Panc1 (cell line): ENCODE measurements at regions not wholly inside any gene's neighbourhood (a gene's known extent, or its start where the extent isn't known, plus 50 kb on each side); places are given as distances from the start of the nearest gene placed in this dataset.

Experiments used
- ATAC-seq: fragments of 200-7000 bp; cut with Tn5 transposase; 2 replicates; pipeline ENCODE4 v1.9.1; 2020; ENCODE audit warnings: mild to moderate bottlenecking, moderate library complexity
- BruUV-seq: library from RNA; stranded (reverse); fragments of 400-500 nt; replicated peaks from 2 replicates; lab custom pipeline; 2021; lab: Mats Ljungman, UMichigan
- CTCF ChIA-PET: fragments of 300-600 bp; sonication (Branson Sonifier 250); formaldehyde crosslinking; loops from one replicate; lab custom pipeline; 2022; ENCODE audit warnings: antibody characterized with exemption; lab: Charles Lee
- POLR2A ChIA-PET: fragments of 300-600 bp; sonication (Branson Sonifier 250); formaldehyde crosslinking; loops from one replicate; lab custom pipeline; 2022; ENCODE audit warnings: antibody characterized with exemption; lab: Charles Lee
- DNase-seq: peaks from one replicate; pipeline ENCODE4 v3.0.0-alpha.2; 2010; ENCODE audit warnings: low read depth, low spot score
- H3K27ac ChIP-seq: 2 replicates; pipeline ENCODE4 v1.5.1; 2011; ENCODE audit warnings: mild to moderate bottlenecking, low read length, inconsistent platforms
- H3K27me3 ChIP-seq: fragments of 200-500 bp; sonication (Bioruptor generic); 2 replicates; pipeline ENCODE4 v1.6.0; 2014; ENCODE audit warnings: low read length, inconsistent platforms; ENCODE audit not compliant: control insufficient read depth, insufficient read depth
- H3K36me3 ChIP-seq: fragments of 200-500 bp; sonication (Bioruptor generic); 2 replicates; pipeline ENCODE4 v1.5.1; 2014; ENCODE audit warnings: inconsistent platforms, mild to moderate bottlenecking, low read length, moderate library complexity; ENCODE audit not compliant: control insufficient read depth, insufficient read depth
- H3K4me1 ChIP-seq: 2 replicates; pipeline ENCODE4 v1.5.1; 2011; ENCODE audit warnings: inconsistent platforms, mild to moderate bottlenecking, low read length, moderate library complexity; ENCODE audit not compliant: control insufficient read depth, insufficient read depth
- H3K4me3 ChIP-seq, 2 experiments: 2 replicates each; pipeline ENCODE4 v1.5.1; 2011 to 2012; ENCODE audit warnings: low read depth in 2 of 2, low read length in 2 of 2, mild to moderate bottlenecking in 2 of 2, inconsistent platforms in 1 of 2, moderate library complexity in 1 of 2
- H3K9me3 ChIP-seq: fragments of 200-500 bp; sonication (Bioruptor generic); 2 replicates; pipeline ENCODE4 v1.5.1; 2014; ENCODE audit warnings: low read depth, mild to moderate bottlenecking, inconsistent platforms, low read length, moderate library complexity; ENCODE audit not compliant: control insufficient read depth, insufficient read depth
- CTCF ChIP-seq: fragments of 450-650 bp; IDR thresholded peaks from 2 replicates; pipeline ENCODE4 v1.5.1; 2017; ENCODE audit warnings: mild to moderate bottlenecking
- POLR2AphosphoS5 ChIP-seq: IDR thresholded peaks from 2 replicates; pipeline ENCODE4 v1.6.1; 2012; ENCODE audit warnings: mild to moderate bottlenecking, low read depth, low read length, moderate library complexity
- REST ChIP-seq, 2 experiments: IDR thresholded peaks; 2 replicates each; pipeline ENCODE4 v1.6.1; 2011 to 2012; ENCODE audit warnings: low read depth in 2 of 2, control low read depth in 1 of 2, low read length in 1 of 2, mild to moderate bottlenecking in 1 of 2, moderate library complexity in 1 of 2; ENCODE audit not compliant: insufficient read depth in 1 of 2
- SIN3A ChIP-seq: IDR thresholded peaks from 2 replicates; pipeline ENCODE4 v1.6.1; 2012; ENCODE audit warnings: low read depth, mild to moderate bottlenecking, low read length, moderate library complexity, borderline replicate concordance; ENCODE audit not compliant: insufficient read depth
- TCF7L2 ChIP-seq: IDR thresholded peaks from 2 replicates; pipeline ENCODE4 v1.6.1; 2011; ENCODE audit warnings: mild to moderate bottlenecking, low read depth, low read length, inconsistent platforms
- in situ Hi-C: cut with HindIII; loops from 2 replicates; pipeline ENCODE4 v1.10.0; 2016; ENCODE audit warnings: low sequenced_read_pairs, low pct_unique_long_range_greater_than_20kb
- intact Hi-C: fragments of 100-400 bp; cut with micrococcal nuclease; formaldehyde crosslinking; loops from one replicate; pipeline ENCODE4 v1.10.0; 2022; ENCODE audit not compliant: unreplicated experiment

GRCh38 chr18:43534511-43534910 lies 257.2 kb upstream of the SYT4 start:
- TF ChIP-seq REST (IDR thresholded peaks at IDR 0.05; ENCODE audit: insufficient read depth in 1 of 2, low read depth in 2 of 2, low read length in 1 of 2) (no peak), TCF7L2 (no peak), POLR2AphosphoS5 (no peak), CTCF (no peak), SIN3A (no peak)
- H3K27ac ChIP-seq: no peak overlapping the region
- H3K4me3 ChIP-seq: no peak overlapping the region
- POLR2A ChIA-PET: no interaction called here
- BruUV-seq: no TSS peak
- no peaks in the 10 kb centered on the region for H3K9me3 ChIP-seq
- intact Hi-C loops (no loop called here), in situ Hi-C loops (no loop called here)
- H3K27me3 ChIP-seq: no peaks in the 10 kb centered on the region
- no peaks in the 10 kb centered on the region for H3K4me1 ChIP-seq
- no peaks in the 10 kb centered on the region for H3K36me3 ChIP-seq
- DNase-seq (no peak), ATAC-seq (no peak)
- CTCF ChIA-PET: no interaction called here

GRCh38 chr18:43539862-43540261 lies 262.6 kb upstream of the SYT4 start:
- Histone ChIP-seq H3K36me3 (no peaks in the 10 kb centered on the region), H3K4me1 (no peaks in the 10 kb centered on the region), H3K4me3 (no peak overlapping the region), H3K9me3 (no peaks in the 10 kb centered on the region), H3K27me3 (no peaks in the 10 kb centered on the region), H3K27ac (no peak overlapping the region)
- DNase-seq (no peak), ATAC-seq (no peak)
- ChIA-PET POLR2A (no interaction called here), CTCF (no interaction called here)
- intact Hi-C loops: no loop called here
- in situ Hi-C loops: no loop called here
- TF ChIP-seq REST (IDR thresholded peaks at IDR 0.05; ENCODE audit: insufficient read depth in 1 of 2, low read depth in 2 of 2, low read length in 1 of 2) (no peak), TCF7L2 (no peak), CTCF (no peak), POLR2AphosphoS5 (no peak), SIN3A (no peak)
- BruUV-seq: no TSS peak
